ENCODE measurements at regions not wholly inside any gene's neighbourhood (a gene's known extent, or its start where the extent isn't known, plus 50 kb on each side); places are given as distances from the start of the nearest gene placed in this dataset.

GRCh38 chr9:700365-701282 is 140.9 kb upstream of the DMRT1 start:
- Histone ChIP-seq H3K36me3 (ENCODE audit: control insufficient read depth in 4 of 4, insufficient read depth in 3 of 4, low read depth in 1 of 4, low read length in 3 of 4) (peaks cover 0 to 2% (median 0%) of the 10 kb centered on the region in 4 donors), H3K9me3 (ENCODE audit: control insufficient read depth in 4 of 4, low read length in 3 of 4) (no peaks in the 10 kb centered on the region), H3K27ac (ENCODE audit: low read depth in 1 of 2, low read length in 2 of 2) (peak overlapping the region in 1 of 2 donors; percentile 60), H3K4me1 (ENCODE audit: control insufficient read depth in 4 of 4, insufficient read depth in 4 of 4, low read length in 3 of 4) (peaks cover 7 to 64% (median 43%) of the 10 kb centered on the region in 4 donors), H3K9ac (ENCODE audit: low read depth in 1 of 2, low read length in 2 of 2) (no peak overlapping the region), H3K4me3 (ENCODE audit: low read depth in 1 of 3, low read length in 3 of 3) (no peak overlapping the region), H3K27me3 (ENCODE audit: control insufficient read depth in 4 of 4, insufficient read depth in 4 of 4, low read length in 3 of 4) (no peaks in the 10 kb centered on the region)
- TF ChIP-seq ZBTB33 (IDR thresholded peaks at IDR 0.05) (no peak), RAD21 (IDR thresholded peaks at IDR 0.05) (no peak)
- 83% methylated on average over 9 of the region's 9 CpGs for WGBS
- DNase-seq (ENCODE audit: low spot score) = no peak

- H3K4me1 ChIP-seq (ENCODE audit: control insufficient read depth in 4 of 4, insufficient read depth in 4 of 4, low read length in 3 of 4) = peaks cover 5 to 52% (median 39%) of the 10 kb centered on the region in 4 donors
- 73% methylated on average over 2 of the region's 2 CpGs for WGBS
These were observed 138.1 kb upstream of the DMRT1 start for GRCh38 chr9:703392-703791.

More at GRCh38 chr9:703392-703791, 138.1 kb upstream of the DMRT1 start:
- H3K4me3 ChIP-seq (ENCODE audit: low read depth in 1 of 3, low read length in 3 of 3) = no peak overlapping the region
- no peak for DNase-seq (ENCODE audit: low spot score)
- H3K27ac ChIP-seq (ENCODE audit: low read depth in 1 of 2, low read length in 2 of 2) = peak overlapping the region; percentile 9 to 25
- H3K9me3 ChIP-seq (ENCODE audit: control insufficient read depth in 4 of 4, low read length in 3 of 4) = no peaks in the 10 kb centered on the region
- H3K9ac ChIP-seq (ENCODE audit: low read depth in 1 of 2, low read length in 2 of 2) = no peak overlapping the region
- no peaks in the 10 kb centered on the region for H3K27me3 ChIP-seq (ENCODE audit: control insufficient read depth in 4 of 4, insufficient read depth in 4 of 4, low read length in 3 of 4)
- TF ChIP-seq ZBTB33 (IDR thresholded peaks at IDR 0.05) (no peak), NR2F2 (IDR thresholded peaks at IDR 0.05) (no peak), ATF3 (IDR thresholded peaks at IDR 0.05) (no peak), FOXA2 (IDR thresholded peaks at IDR 0.05) (no peak), MAX (IDR thresholded peaks at IDR 0.05) (no peak), RAD21 (IDR thresholded peaks at IDR 0.05) (no peak), YY1 (IDR thresholded peaks at IDR 0.05) (no peak), HNF4A (conservative IDR thresholded peaks at IDR 0.05) (no peak), HNF4G (IDR thresholded peaks at IDR 0.05) (no peak), RXRA (IDR thresholded peaks at IDR 0.05) (no peak), EGR1 (IDR thresholded peaks at IDR 0.05; ENCODE audit: low read depth in 2 of 2) (no peak), CTCF (IDR thresholded peaks at IDR 0.05; ENCODE audit: low read depth, low read length, missing input control) (no peak), JUND (IDR thresholded peaks at IDR 0.05) (no peak), TAF1 (conservative IDR thresholded peaks at IDR 0.05) (no peak), SP1 (IDR thresholded peaks at IDR 0.05) (no peak), FOXA1 (IDR thresholded peaks at IDR 0.05) (no peak), GABPA (IDR thresholded peaks at IDR 0.05 in 1 of 2, conservative IDR thresholded peaks at IDR 0.05 in 1 of 2) (no peak), REST (IDR thresholded peaks at IDR 0.05) (no peak)
- H3K36me3 ChIP-seq (ENCODE audit: control insufficient read depth in 4 of 4, insufficient read depth in 3 of 4, low read depth in 1 of 4, low read length in 3 of 4) = no peaks in the 10 kb centered on the region
